H1 (cell line): ENCODE measurements at regions not wholly inside any gene's neighbourhood (a gene's known extent, or its start where the extent isn't known, plus 50 kb on each side); places are given as distances from the start of the nearest gene placed in this dataset.

ENCODE experiments used
- CHD7 ChIP-seq: fragments of 300-600 bp; sonication (generic); IDR thresholded peaks from 2 replicates; pipeline ENCODE4 v1.7.1; 2012; ENCODE audit warnings: low read length, moderate library complexity, mild to moderate bottlenecking, inconsistent platforms; ENCODE audit not compliant: insufficient replicate concordance

GRCh38 chr3:148005456-148005855 is 596.3 kb downstream of the ZIC1 start (continued):
- TF ChIP-seq CHD7 = no peak
